Epithelial cell of proximal tubule (primary cell): ENCODE measurements at regions not wholly inside any gene's neighbourhood (a gene's known extent, or its start where the extent isn't known, plus 50 kb on each side); places are given as distances from the start of the nearest gene placed in this dataset.

Experiments
- DNase-seq: peaks from one replicate; pipeline ENCODE4 v3.0.0-alpha.2; 2011; ENCODE audit warnings: low read depth
- H3K4me3 ChIP-seq: 2 replicates; pipeline ENCODE4 v1.5.1; 2011; ENCODE audit warnings: low read depth, mild to moderate bottlenecking, low read length
- CTCF ChIP-seq: conservative IDR thresholded peaks from 2 replicates; pipeline ENCODE4 v1.5.1; 2012; ENCODE audit warnings: low read depth, mild to moderate bottlenecking, low read length

- H3K4me3 ChIP-seq = no peak overlapping the region
- TF ChIP-seq CTCF = no peak
- no peak for DNase-seq
These were observed 346.1 kb upstream of the TENM4 start for GRCh38 chr11:79786961-79787360.

- DNase-seq = no peak
- TF ChIP-seq CTCF = no peak
- H3K4me3 ChIP-seq = no peak overlapping the region
These were observed 343.0 kb upstream of the TENM4 start for GRCh38 chr11:79783833-79784232.

- H3K4me3 ChIP-seq = no peak overlapping the region
- no peak for DNase-seq
- TF ChIP-seq CTCF = no peak
These were observed 327.5 kb upstream of the TENM4 start for GRCh38 chr11:79768343-79768742.

- DNase-seq = no peak
- H3K4me3 ChIP-seq = no peak overlapping the region
- TF ChIP-seq CTCF = peak; percentile 44
These were observed 321.6 kb upstream of the TENM4 start for GRCh38 chr11:79762279-79762921.

- no peak for TF ChIP-seq CTCF
- H3K4me3 ChIP-seq = no peak overlapping the region
- no peak for DNase-seq
These were observed 317.5 kb upstream of the TENM4 start for GRCh38 chr11:79758325-79758724.

GRCh38 chr11:79747406-79747805 is 306.6 kb upstream of the TENM4 start:
- DNase-seq = no peak
- H3K4me3 ChIP-seq = no peak overlapping the region
- no peak for TF ChIP-seq CTCF

GRCh38 chr11:79744941-79745340 is 304.1 kb upstream of the TENM4 start:
- no peak overlapping the region for H3K4me3 ChIP-seq
- peak; percentile 10 for DNase-seq
- TF ChIP-seq CTCF = no peak
